ENCODE measurements at regions not wholly inside any gene's neighbourhood (a gene's known extent, or its start where the extent isn't known, plus 50 kb on each side); places are given as distances from the start of the nearest gene placed in this dataset.

GRCh38 chr5:138629392-138629791 is 54.2 kb upstream of the HSPA9 start:
- TF ChIP-seq POLR2AphosphoS5 (IDR thresholded peaks at IDR 0.05) (peak in 2 of 3 donors; percentile 43 to 55), CTCF (IDR thresholded peaks at IDR 0.05 in 8 of 11, conservative IDR thresholded peaks at IDR 0.05 in 3 of 11) (no peak)
